ENCODE measurements at regions not wholly inside any gene's neighbourhood (a gene's known extent, or its start where the extent isn't known, plus 50 kb on each side); places are given as distances from the start of the nearest gene placed in this dataset.

- TF ChIP-seq NCOA2 (IDR thresholded peaks at IDR 0.05; ENCODE audit: partially characterized antibody in 2 of 2) (no peak), ELK1 (CRISPR knock-in tag; IDR thresholded peaks at IDR 0.05) (no peak), MIER1 (IDR thresholded peaks at IDR 0.05; ENCODE audit: low read depth) (no peak), MYBL2 (IDR thresholded peaks at IDR 0.05; ENCODE audit: low read depth) (no peak), MYBL2 (CRISPR knock-in tag; IDR thresholded peaks at IDR 0.05; ENCODE audit: borderline replicate concordance) (no peak), NFIC (IDR thresholded peaks at IDR 0.05) (no peak), ZNF398 (CRISPR knock-in tag; IDR thresholded peaks at IDR 0.05) (no peak), HOXB6 (CRISPR knock-in tag; IDR thresholded peaks at IDR 0.05; ENCODE audit: borderline replicate concordance) (no peak), SMC3 (conservative IDR thresholded peaks at IDR 0.05; ENCODE audit: insufficient read depth, low read depth, low read length) (no peak), MITF (IDR thresholded peaks at IDR 0.05) (no peak), GTF2A2 (tag; IDR thresholded peaks at IDR 0.05) (no peak), KDM5B (IDR thresholded peaks at IDR 0.05; ENCODE audit: insufficient replicate concordance, low read depth, low read length) (no peak), ZNF197 (CRISPR knock-in tag; IDR thresholded peaks at IDR 0.05; ENCODE audit: low read depth) (no peak), ZNF764 (CRISPR knock-in tag; IDR thresholded peaks at IDR 0.05; ENCODE audit: low read depth) (no peak), NR1H2 (CRISPR knock-in tag; IDR thresholded peaks at IDR 0.05) (no peak), GATAD2B (IDR thresholded peaks at IDR 0.05; ENCODE audit: borderline replicate concordance) (no peak), SRSF9 (IDR thresholded peaks at IDR 0.05; ENCODE audit: borderline replicate concordance, low read depth, low read length) (no peak), HNRNPK (IDR thresholded peaks at IDR 0.05; ENCODE audit: low read depth, low read length, poor library complexity, severe bottlenecking) (no peak)
- intact Hi-C loops (cut with micrococcal nuclease) (no loop called here), in situ Hi-C loops (cut with MboI) (no loop called here)
- Histone ChIP-seq H3K4me1 (replicated peaks in 1 of 2; ENCODE audit: control insufficient read depth in 2 of 2, insufficient read depth in 2 of 2, low read length in 2 of 2) (no peaks in the 10 kb centered on the region), H3K27ac (ENCODE audit: extremely low read depth, low read depth, low read length) (no peak overlapping the region), H2AFZ (ENCODE audit: low read depth, low read length) (no peak overlapping the region), H3K36me3 (ENCODE audit: control insufficient read depth, insufficient read depth, low read length) (no peaks in the 10 kb centered on the region), H3K4me2 (ENCODE audit: insufficient read depth, low read length) (no peak overlapping the region), H3K9me1 (ENCODE audit: control insufficient read depth, insufficient read depth, low read length) (no peaks in the 10 kb centered on the region), H3K9me3 (replicated peaks; ENCODE audit: control insufficient read depth, insufficient read depth, low read depth, low read length) (no peaks in the 10 kb centered on the region), H3K79me2 (ENCODE audit: control insufficient read depth, insufficient read depth, low read length) (no peaks in the 10 kb centered on the region), H3K4me3 (no peak overlapping the region), H3K27me3 (ENCODE audit: control insufficient read depth in 2 of 2, insufficient read depth in 2 of 2, low read length in 2 of 2) (no peaks in the 10 kb centered on the region; a peak in 1 of 5 replicates), H3K9ac (ENCODE audit: insufficient read depth in 1 of 2, low read depth in 2 of 2, low read length in 2 of 2) (no peak overlapping the region), H4K20me1 (replicated peaks; ENCODE audit: control insufficient read depth, insufficient read depth, low read length) (no peaks in the 10 kb centered on the region)
- ChIA-PET CTCF (ENCODE audit: low intra/inter-chr PET ratio) (no interaction called here), POLR2A (no interaction called here)
- no peak for ATAC-seq
- FAIRE-seq, result no peak
- BruUV-seq (replicated peaks), result no TSS peak
- no peak for DNase-seq (ENCODE audit: extremely low read depth in 1 of 4, low spot score in 3 of 4)
Measured at GRCh38 chr18:56505971-56506370, 132.4 kb downstream of the TXNL1 start.
